ENCODE measurements at regions not wholly inside any gene's neighbourhood (a gene's known extent, or its start where the extent isn't known, plus 50 kb on each side); places are given as distances from the start of the nearest gene placed in this dataset.

GRCh38 chr5:27722337-27722736 is 684.0 kb upstream of the CDH9 start:
- DNase-seq (ENCODE audit: low spot score), result no peak
- Mint-ChIP-seq H3K4me1 (ENCODE audit: low read depth) (no peaks in the 10 kb centered on the region), H3K4me3 (ENCODE audit: low read depth) (no peak overlapping the region), H3K36me3 (ENCODE audit: low read depth) (no peaks in the 10 kb centered on the region), H3K9me3 (peaks cover 41% of the 10 kb centered on the region), H3K27ac (no peak overlapping the region), H3K27me3 (ENCODE audit: low read depth) (no peaks in the 10 kb centered on the region)
- intact Hi-C loops (cut with micrococcal nuclease), result no loop called here

- Mint-ChIP-seq H3K27me3 (ENCODE audit: low read depth) (no peaks in the 10 kb centered on the region), H3K9me3 (peaks cover 28% of the 10 kb centered on the region), H3K4me3 (ENCODE audit: low read depth) (no peak overlapping the region), H3K4me1 (ENCODE audit: low read depth) (no peaks in the 10 kb centered on the region), H3K36me3 (ENCODE audit: low read depth) (no peaks in the 10 kb centered on the region), H3K27ac (no peak overlapping the region)
- no peak for DNase-seq (ENCODE audit: low spot score)
- intact Hi-C loops (cut with micrococcal nuclease), result no loop called here
Observed at GRCh38 chr5:27708534-27708933, 670.1 kb upstream of the CDH9 start.

- H3K9me3 Mint-ChIP-seq, result peaks cover 33% of the 10 kb centered on the region
- H3K4me3 Mint-ChIP-seq (ENCODE audit: low read depth), result no peak overlapping the region
- H3K4me1 Mint-ChIP-seq (ENCODE audit: low read depth), result no peaks in the 10 kb centered on the region
- intact Hi-C loops (cut with micrococcal nuclease), result no loop called here
- no peaks in the 10 kb centered on the region for H3K27me3 Mint-ChIP-seq (ENCODE audit: low read depth)
- H3K36me3 Mint-ChIP-seq (ENCODE audit: low read depth), result no peaks in the 10 kb centered on the region
- H3K27ac Mint-ChIP-seq, result no peak overlapping the region
- DNase-seq (ENCODE audit: low spot score), result no peak
Observed at GRCh38 chr5:27706832-27707231, 668.4 kb upstream of the CDH9 start.

DNA sequence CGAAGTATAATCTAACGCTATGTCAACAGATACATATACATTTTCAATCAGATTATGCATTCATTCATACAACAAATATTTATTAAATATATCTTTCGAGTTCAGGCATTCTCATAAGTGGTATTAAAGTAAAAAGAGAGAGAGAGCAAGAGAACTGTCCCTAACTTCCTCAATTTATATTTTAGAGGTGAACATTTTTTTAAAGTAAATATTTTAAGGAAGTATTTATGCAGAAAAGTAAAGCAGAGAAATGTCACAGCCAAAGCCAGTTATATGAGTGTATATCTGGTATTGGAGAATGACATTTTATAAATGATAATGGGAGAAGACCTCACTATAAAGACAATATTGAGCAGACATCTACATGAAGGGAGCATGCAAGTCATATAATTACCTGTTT is 667.3 kb upstream of the CDH9 start:
- peaks cover 32% of the 10 kb centered on the region for H3K9me3 Mint-ChIP-seq
- H3K27ac Mint-ChIP-seq, result no peak overlapping the region
- no peaks in the 10 kb centered on the region for H3K27me3 Mint-ChIP-seq (ENCODE audit: low read depth)
- intact Hi-C loops (cut with micrococcal nuclease), result no loop called here
- H3K36me3 Mint-ChIP-seq (ENCODE audit: low read depth), result no peaks in the 10 kb centered on the region
- H3K4me3 Mint-ChIP-seq (ENCODE audit: low read depth), result no peak overlapping the region
- no peaks in the 10 kb centered on the region for H3K4me1 Mint-ChIP-seq (ENCODE audit: low read depth)
- no peak for DNase-seq (ENCODE audit: low spot score)

DNA sequence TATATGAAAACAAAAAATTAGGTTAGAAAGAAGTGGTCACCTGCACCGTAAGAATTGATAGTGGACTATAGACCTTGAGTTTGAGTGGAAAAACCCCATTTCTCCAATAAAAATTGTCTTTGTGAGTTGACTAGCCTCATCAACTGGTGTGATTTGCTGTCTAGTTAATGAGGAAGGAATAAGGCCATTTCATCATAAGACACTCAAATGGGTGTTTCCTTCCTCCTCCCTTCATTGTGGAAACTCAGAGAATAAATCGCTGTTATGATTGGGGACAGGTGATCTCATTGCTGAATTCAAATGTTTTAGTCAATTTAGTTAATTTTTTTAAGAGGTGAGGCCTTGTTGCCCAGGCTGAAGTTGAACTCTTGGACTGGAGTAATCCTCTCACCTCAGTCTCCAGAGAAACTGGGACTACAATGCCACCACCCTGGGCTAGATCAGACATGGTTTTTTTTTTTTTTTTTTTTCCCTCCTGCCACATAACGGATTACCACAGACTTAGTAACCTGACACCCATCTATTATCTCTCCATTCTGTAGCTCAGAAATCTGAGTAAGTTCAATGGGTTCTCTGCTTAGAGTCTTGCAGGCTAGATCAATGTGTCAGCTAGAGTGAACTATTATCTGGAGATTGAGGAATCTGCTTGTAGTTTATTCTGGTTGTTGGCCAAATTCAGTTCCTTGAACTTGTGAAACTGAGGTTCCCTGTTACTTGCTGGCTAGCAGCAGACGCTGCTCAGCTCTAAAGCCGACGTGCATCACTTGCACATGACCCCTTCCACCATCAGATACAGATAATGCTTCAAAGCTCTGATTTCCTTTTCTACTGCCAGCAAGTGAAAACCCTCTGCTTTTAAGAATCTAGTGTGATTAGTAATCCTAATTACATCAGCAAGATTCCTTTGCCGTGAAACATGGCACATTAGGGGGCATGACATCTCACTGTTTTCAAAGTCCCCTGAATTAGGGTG is 663.8 kb upstream of the CDH9 start:
- no peak overlapping the region for H3K4me3 Mint-ChIP-seq (ENCODE audit: low read depth)

DNA sequence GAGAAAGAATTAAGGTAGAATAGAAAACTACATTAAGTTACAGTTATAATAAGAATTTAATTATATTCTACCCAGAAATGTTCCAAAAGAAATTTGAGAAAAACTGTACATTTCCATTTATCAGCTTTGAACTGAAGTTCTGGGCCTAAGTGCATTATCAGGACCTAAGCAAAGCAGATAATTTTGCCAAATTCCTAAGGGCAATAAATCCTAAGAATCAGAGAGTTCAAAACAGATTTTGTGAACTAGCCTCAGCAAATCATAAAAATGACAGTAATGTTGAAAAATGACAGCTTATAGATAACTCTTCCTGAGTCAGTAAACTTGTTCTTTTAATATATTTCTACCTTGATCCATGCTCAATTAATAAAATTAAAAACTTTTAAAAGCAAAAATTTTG is 662.1 kb upstream of the CDH9 start:
- no peak for DNase-seq (ENCODE audit: low spot score)
- intact Hi-C loops (cut with micrococcal nuclease), result no loop called here
- H3K9me3 Mint-ChIP-seq, result peaks cover 49% of the 10 kb centered on the region
- H3K36me3 Mint-ChIP-seq (ENCODE audit: low read depth), result no peaks in the 10 kb centered on the region
- H3K4me3 Mint-ChIP-seq (ENCODE audit: low read depth), result no peak overlapping the region
- H3K27me3 Mint-ChIP-seq (ENCODE audit: low read depth), result no peaks in the 10 kb centered on the region
- H3K27ac Mint-ChIP-seq, result no peak overlapping the region
- no peaks in the 10 kb centered on the region for H3K4me1 Mint-ChIP-seq (ENCODE audit: low read depth)

More for the DNA sequence above, 663.8 kb upstream of the CDH9 start:
- peaks cover 40% of the 10 kb centered on the region for H3K9me3 Mint-ChIP-seq
- no peak for DNase-seq (ENCODE audit: low spot score)
- H3K27ac Mint-ChIP-seq, result no peak overlapping the region
- no peaks in the 10 kb centered on the region for H3K27me3 Mint-ChIP-seq (ENCODE audit: low read depth)
- intact Hi-C loops (cut with micrococcal nuclease), result no loop called here
- no peaks in the 10 kb centered on the region for H3K4me1 Mint-ChIP-seq (ENCODE audit: low read depth)
- H3K36me3 Mint-ChIP-seq (ENCODE audit: low read depth), result no peaks in the 10 kb centered on the region

- H3K4me3 Mint-ChIP-seq (ENCODE audit: low read depth), result no peak overlapping the region
- DNase-seq (ENCODE audit: low spot score), result no peak
- intact Hi-C loops (cut with micrococcal nuclease), result no loop called here
- peaks cover 3% of the 10 kb centered on the region for H3K36me3 Mint-ChIP-seq (ENCODE audit: low read depth)
- H3K27ac Mint-ChIP-seq, result no peak overlapping the region
- no peaks in the 10 kb centered on the region for H3K4me1 Mint-ChIP-seq (ENCODE audit: low read depth)
- no peaks in the 10 kb centered on the region for H3K27me3 Mint-ChIP-seq (ENCODE audit: low read depth)
- peaks cover 54% of the 10 kb centered on the region for H3K9me3 Mint-ChIP-seq
Observed at GRCh38 chr5:27682600-27682999, 644.2 kb upstream of the CDH9 start.

DNA sequence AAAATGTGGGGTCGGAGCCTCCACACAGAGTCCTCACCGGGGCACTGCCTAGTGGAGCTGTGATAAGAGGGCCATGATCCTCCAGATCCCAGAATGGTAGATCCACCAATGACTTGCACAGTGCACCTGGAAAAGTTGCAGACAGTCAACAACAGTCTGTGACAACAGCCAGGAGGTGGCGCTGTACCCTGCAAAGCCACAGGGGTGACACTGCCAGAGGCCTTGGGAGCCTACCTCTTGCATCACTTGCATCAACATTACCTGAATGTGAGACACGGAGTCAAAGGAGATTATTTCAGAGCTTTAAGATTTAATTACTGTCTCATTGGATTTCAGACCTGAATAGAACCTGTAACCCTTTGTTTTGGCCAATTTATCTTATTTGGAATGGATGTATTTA is 614.1 kb upstream of the CDH9 start:
- intact Hi-C loops (cut with micrococcal nuclease), result no loop called here
- H3K27me3 Mint-ChIP-seq (ENCODE audit: low read depth), result no peaks in the 10 kb centered on the region
- no peak for DNase-seq (ENCODE audit: low spot score)
- H3K27ac Mint-ChIP-seq, result no peak overlapping the region
- H3K9me3 Mint-ChIP-seq, result peaks cover 46% of the 10 kb centered on the region
- no peak overlapping the region for H3K4me3 Mint-ChIP-seq (ENCODE audit: low read depth)
- H3K36me3 Mint-ChIP-seq (ENCODE audit: low read depth), result no peaks in the 10 kb centered on the region
- H3K4me1 Mint-ChIP-seq (ENCODE audit: low read depth), result no peaks in the 10 kb centered on the region

GRCh38 chr5:27639005-27639612 is 600.7 kb upstream of the CDH9 start:
- intact Hi-C loops (cut with micrococcal nuclease), result no loop called here
- H3K4me1 Mint-ChIP-seq (ENCODE audit: low read depth), result no peaks in the 10 kb centered on the region
- H3K36me3 Mint-ChIP-seq (ENCODE audit: low read depth), result no peaks in the 10 kb centered on the region
- no peak overlapping the region for H3K4me3 Mint-ChIP-seq (ENCODE audit: low read depth)
- H3K9me3 Mint-ChIP-seq, result peaks cover 33% of the 10 kb centered on the region
- no peaks in the 10 kb centered on the region for H3K27me3 Mint-ChIP-seq (ENCODE audit: low read depth)
- DNase-seq (ENCODE audit: low spot score), result no peak
- H3K27ac Mint-ChIP-seq, result no peak overlapping the region

DNA sequence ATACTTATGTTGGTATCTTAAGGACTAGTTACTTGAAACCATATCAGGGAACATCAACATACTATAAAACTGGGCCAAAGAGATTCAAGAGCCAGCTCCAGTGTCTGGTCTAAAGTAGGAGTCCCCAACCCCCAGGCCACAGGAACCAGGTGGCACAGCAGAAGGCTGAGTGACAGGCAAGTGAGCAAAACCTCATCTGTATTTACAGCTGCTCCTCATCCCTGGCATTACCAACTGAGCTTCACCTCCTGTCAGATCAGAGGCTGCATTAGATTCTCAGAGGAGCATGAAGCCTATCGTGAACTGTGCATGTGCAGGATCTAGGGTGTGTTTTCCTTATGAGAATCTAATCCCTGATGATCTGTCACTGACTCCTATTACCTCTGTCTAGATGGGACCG is 581.6 kb upstream of the CDH9 start:
- no peaks in the 10 kb centered on the region for H3K27me3 Mint-ChIP-seq (ENCODE audit: low read depth)
- no peak overlapping the region for H3K4me3 Mint-ChIP-seq (ENCODE audit: low read depth)
- intact Hi-C loops (cut with micrococcal nuclease), result no loop called here
- no peaks in the 10 kb centered on the region for H3K4me1 Mint-ChIP-seq (ENCODE audit: low read depth)
- H3K9me3 Mint-ChIP-seq, result peaks cover 45% of the 10 kb centered on the region
- H3K27ac Mint-ChIP-seq, result no peak overlapping the region
- H3K36me3 Mint-ChIP-seq (ENCODE audit: low read depth), result no peaks in the 10 kb centered on the region
- DNase-seq (ENCODE audit: low spot score), result no peak

DNA sequence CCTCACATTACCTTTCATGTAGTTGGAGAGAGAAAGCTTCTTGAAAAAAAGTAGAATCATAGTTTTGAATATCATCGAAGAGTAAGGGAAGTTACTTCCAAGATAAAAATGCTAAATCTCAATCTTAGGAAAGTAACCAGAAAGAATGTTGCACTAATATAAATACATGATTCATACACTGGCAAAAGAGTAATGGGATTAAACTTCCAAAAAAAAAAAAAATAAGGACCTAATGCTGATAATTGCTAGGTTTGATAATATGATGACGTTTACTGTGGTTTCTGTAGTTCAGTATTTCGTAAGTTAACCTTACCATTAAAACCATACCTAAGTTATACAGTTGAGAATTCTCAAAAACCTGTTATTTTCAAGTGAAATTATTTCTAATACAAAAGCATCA is 573.8 kb upstream of the CDH9 start:
- Mint-ChIP-seq H3K36me3 (ENCODE audit: low read depth) (no peaks in the 10 kb centered on the region), H3K27me3 (ENCODE audit: low read depth) (no peaks in the 10 kb centered on the region), H3K4me3 (ENCODE audit: low read depth) (no peak overlapping the region), H3K4me1 (ENCODE audit: low read depth) (no peaks in the 10 kb centered on the region), H3K9me3 (peaks cover 38% of the 10 kb centered on the region), H3K27ac (no peak overlapping the region)
- DNase-seq (ENCODE audit: low spot score), result no peak
- intact Hi-C loops (cut with micrococcal nuclease), result no loop called here

GRCh38 chr5:27608992-27609391 is 570.6 kb upstream of the CDH9 start:
- Mint-ChIP-seq H3K4me1 (ENCODE audit: low read depth) (no peaks in the 10 kb centered on the region), H3K27ac (no peak overlapping the region), H3K36me3 (ENCODE audit: low read depth) (no peaks in the 10 kb centered on the region), H3K9me3 (peaks cover 21% of the 10 kb centered on the region), H3K27me3 (ENCODE audit: low read depth) (no peaks in the 10 kb centered on the region), H3K4me3 (ENCODE audit: low read depth) (no peak overlapping the region)
- intact Hi-C loops (cut with micrococcal nuclease), result no loop called here
- no peak for DNase-seq (ENCODE audit: low spot score)

- no peak overlapping the region for H3K27ac Mint-ChIP-seq
- no peak for DNase-seq (ENCODE audit: low spot score)
- H3K27me3 Mint-ChIP-seq (ENCODE audit: low read depth), result no peaks in the 10 kb centered on the region
- no peak overlapping the region for H3K4me3 Mint-ChIP-seq (ENCODE audit: low read depth)
- H3K4me1 Mint-ChIP-seq (ENCODE audit: low read depth), result no peaks in the 10 kb centered on the region
- peaks cover 38% of the 10 kb centered on the region for H3K9me3 Mint-ChIP-seq
- intact Hi-C loops (cut with micrococcal nuclease), result no loop called here
- no peaks in the 10 kb centered on the region for H3K36me3 Mint-ChIP-seq (ENCODE audit: low read depth)
Observed at GRCh38 chr5:27598576-27598975, 560.2 kb upstream of the CDH9 start.
